Limb (tissue), 2 donors: ENCODE measurements at regions not wholly inside any gene's neighbourhood (a gene's known extent, or its start where the extent isn't known, plus 50 kb on each side); places are given as distances from the start of the nearest gene placed in this dataset.
"Not testable (repeated sequence)": the region's sequence is repeated elsewhere in the genome, so short reads cannot be mapped to it uniquely, and the experiment has no call there.

Experiments
- DNase-seq, 2 donors: peaks; one replicate each; pipeline ENCODE4 v3.0.0-alpha.2; 2016; ENCODE audit errors: extremely low spot score in 2 of 2

DNA sequence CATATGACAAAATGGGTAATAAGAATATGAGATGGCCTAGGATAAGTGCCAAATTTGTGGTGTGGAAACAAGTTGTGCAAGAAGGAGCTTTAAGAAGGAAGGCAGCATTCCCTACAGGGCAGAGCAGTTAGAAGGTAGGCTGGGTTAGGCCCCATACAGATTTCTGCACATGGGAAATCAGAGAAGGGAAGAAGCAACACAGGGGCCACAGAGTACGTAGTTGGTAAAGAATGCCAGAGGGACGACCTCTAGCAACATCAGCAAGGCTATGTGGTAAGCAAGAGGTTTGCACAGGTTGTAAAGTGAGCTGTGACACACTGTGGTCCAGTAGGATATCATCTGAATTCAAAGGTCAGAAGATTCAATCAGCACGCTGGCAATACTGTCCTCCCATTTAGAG, 765.6 kb upstream of the B3GALT2 start:
- DNase-seq, result no peak

DNA sequence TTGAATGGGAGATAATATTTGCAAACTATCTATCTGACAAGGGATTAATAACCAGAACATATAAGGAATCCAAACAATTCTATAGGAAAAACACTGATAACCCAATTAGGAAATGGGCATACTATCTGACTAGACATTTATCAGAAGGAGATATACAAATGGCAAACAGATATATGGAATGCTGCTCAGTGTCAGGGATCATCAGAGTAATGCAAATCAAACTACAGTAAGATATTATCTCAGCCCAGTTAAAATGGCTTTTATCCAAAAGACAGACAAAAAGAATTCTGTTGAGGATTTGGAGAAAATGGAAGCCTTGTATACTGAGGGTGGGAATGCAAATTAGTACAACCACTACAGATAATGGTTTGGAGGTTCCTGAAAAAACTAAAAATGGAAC, 758.0 kb upstream of the B3GALT2 start:
- DNase-seq, result no peak

DNA sequence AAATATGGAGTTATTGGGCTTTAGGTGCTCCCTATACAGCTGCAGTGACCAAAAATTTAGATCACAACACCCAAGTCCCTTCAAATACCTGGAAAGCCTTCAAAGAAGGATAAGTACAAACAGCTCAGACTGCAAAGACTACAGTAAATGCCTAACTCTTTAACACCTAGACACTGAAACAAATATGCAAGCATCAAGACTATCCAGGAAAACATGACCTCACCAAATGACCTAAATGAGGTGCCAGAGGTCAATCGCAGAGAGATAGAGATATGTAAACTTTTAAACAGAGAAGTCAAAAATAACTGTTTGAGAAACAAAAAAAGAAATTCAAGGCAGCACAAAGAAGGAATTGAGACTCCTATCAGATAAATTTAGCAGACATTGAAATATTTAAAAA, 753.8 kb upstream of the B3GALT2 start:
- DNase-seq, result no peak

DNA sequence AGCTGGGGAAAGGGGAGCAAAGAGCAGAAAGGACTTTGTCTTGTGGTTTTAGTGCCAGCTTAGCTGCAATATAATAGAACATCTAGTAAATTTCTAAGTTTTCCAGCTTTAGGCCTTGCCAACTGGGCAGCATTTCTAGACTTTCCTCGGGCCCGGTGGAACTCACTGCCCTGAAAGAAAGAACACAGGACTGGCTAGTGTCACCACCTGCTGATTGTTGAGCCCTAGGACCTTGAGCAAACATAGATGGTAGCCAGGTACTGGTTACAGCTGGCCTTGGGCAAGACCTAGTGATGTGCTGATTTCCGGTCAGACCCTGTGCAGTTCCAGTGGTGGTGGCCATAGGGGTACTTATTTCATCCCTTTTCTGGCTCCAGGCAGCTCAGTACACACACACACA, 753.2 kb upstream of the B3GALT2 start:
- no peak for DNase-seq

DNA sequence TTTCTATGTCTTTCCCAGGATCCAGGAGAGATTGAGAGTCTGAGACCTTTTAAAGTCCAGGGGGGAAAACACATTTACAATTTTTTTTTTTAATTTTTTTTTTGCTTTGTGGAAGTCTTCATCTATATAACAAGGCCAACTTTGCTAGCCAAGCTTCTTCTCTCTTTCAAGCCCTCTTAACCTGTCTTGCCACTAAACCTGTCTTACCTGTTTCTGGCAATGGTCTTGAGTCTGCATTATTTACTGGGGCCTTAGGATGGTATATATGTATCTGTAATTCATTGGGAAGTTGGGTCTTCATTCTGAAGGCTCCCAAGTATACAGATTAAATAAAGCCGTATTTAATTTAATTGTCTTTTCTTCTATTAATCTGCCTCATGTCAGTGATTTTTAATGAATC, 750.9 kb upstream of the B3GALT2 start:
- no peak for DNase-seq

DNA sequence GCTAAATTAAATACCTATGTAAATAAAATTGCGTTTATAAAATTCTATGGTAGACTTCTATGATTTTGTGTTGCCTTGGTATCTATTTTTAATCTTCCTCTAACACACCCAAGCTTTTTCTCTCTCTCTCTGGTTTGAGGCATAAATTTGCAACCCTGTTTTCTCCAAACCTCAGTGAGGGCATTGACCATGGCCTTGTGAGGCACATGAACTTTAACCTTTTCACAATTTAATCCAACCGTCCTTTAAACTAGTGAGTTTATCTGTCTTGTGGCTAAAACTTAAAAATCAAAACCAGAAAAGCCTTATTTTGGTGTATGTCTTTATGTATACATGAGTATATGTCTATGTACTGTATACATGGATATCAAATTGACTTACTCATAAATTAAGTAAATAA, 746.6 kb upstream of the B3GALT2 start:
- DNase-seq, result no peak

DNA sequence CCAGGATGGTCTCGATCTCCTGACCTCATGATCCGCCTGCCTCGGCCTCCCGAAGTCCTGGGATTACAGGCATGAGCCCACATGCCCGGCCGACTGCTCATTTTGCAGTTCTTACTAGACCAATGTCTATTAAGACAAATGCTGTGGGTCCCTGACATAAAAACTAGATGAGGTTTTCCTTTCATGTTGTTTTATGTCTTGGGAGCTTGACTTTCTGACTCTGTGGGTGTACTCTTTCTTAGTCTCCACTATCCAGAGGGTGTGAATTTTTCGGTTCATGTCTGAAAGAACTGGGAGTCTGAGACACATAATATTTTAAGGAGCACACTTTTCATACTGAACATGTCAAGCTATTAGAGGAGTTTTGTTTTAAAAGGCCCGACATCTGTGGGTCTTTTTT, 744.9 kb upstream of the B3GALT2 start:
- no peak for DNase-seq

DNA sequence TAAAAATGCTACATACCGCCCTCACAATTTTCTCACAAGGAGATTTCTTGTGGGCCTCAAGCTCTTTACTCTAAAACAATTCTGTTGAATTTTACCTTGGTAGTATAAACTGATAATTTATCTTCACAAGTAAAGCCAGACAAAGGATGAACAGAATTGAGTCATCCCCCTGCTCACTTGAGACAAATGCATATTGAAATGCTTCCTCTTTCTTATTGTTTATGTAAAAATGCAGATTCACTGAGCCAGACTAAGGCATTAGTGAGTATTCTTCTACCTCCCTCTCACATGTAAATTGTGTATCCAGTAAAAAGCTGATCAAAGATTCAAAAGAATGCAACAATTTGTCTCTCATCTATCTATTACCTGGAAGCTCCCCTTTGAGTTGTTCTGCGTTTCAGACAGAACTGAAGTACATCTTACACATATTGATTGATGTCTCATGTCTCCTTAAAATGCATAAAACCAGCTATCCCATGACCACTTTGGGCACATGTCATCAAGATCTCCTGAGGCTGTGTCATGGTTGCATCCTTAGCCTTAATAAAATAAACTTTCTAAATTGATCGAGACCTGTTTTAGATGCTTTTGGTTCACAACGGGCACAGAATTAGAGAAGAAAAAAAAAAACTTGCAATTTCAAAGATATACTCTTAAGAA, 743.1 kb upstream of the B3GALT2 start:
- no peak for DNase-seq

DNA sequence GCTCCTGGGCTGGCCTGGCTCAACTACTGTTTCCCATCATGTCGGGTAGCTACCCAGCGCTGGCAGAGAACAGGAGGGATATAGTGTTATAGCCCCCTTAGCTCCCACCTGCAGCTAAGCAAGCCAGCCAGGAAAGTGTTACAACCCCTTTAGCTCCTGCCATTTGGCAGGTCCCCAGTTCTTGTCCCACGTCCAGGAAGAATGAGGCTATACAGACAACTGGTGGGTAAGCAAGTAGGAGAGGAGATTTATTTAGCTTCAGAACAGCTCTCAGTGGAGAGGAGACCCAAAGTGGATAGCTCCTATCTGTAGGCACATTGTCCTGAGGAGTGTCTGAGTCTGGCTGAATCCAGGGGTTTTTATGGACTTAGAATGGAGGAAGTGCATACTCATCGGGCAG, 741.1 kb upstream of the B3GALT2 start:
- DNase-seq, result no peak

DNA sequence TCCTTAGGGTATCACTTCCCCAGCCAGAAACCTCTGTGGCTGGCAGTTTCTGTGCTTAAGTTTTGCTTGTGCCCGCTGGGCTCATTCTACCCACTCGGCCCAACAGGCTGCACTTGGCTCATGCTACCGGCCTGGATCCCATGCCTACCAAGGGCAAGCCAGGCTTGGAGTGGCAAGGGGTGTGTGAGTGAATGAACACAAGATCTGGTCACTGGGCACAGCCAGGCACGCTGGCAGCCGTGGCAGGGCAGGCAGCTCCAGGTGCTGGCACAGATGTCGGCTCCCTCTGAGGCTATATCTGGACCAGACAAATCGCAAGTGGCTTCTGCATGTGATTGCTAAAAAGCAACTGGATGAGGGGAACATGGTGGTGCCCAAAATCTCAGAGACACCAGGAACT, 740.5 kb upstream of the B3GALT2 start:
- DNase-seq, result no peak

DNA sequence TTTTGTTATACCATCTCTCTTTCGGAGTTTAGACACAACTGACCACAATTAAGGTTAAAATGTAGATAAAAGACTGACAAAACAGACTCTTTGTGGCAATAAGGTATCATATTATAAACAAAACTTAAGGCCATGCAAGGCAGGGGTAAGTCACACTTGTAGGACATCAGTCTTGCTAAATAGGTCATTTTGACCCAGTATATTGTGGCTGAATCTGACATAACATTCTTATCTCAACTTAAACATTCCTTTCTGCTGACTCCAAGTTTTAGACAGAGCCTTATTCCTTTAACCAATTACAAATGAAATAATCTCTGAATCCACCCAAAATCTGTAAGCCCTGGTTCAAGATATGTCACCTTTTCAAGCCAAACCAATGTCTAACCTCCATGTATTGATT, 733.4 kb upstream of the B3GALT2 start:
- DNase-seq, result no peak

DNA sequence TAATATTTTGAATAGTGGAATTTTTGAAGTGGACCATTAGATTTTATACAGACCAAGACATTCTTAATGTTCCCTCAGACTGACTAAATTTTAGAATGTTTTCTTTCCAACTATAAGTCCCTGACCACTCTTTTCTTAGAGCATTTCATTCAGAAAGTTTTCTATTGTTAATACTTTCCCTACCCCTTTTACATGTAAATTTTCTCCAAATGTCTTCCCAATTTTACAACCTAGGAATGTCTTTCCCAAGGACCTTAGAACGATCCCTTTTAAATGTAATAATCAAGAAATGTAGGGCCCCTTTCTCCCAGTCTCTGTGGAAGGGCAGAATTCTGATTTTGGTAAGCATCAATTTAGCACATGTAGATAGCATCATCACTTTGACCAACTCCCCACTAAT, 730.0 kb upstream of the B3GALT2 start:
- DNase-seq, result no peak

DNA sequence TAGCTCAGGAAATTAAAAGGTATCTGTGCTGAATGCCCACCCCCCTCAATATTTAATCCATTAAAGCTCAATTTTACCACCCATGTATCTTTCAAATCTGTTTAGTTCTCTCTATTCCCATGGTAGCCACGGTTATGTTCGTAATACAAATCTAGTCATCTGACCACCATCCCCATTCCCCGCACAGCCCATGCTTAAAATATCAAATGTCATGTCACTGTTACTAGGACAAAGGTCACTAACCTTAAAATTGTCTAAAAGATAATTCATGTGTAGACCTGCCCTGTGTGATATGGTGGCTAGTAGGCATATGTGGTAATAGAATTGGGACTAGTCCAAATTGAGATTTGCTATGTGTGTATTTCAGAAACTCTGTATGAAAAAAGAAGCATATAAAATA, 728.5 kb upstream of the B3GALT2 start:
- DNase-seq, result no peak

DNA sequence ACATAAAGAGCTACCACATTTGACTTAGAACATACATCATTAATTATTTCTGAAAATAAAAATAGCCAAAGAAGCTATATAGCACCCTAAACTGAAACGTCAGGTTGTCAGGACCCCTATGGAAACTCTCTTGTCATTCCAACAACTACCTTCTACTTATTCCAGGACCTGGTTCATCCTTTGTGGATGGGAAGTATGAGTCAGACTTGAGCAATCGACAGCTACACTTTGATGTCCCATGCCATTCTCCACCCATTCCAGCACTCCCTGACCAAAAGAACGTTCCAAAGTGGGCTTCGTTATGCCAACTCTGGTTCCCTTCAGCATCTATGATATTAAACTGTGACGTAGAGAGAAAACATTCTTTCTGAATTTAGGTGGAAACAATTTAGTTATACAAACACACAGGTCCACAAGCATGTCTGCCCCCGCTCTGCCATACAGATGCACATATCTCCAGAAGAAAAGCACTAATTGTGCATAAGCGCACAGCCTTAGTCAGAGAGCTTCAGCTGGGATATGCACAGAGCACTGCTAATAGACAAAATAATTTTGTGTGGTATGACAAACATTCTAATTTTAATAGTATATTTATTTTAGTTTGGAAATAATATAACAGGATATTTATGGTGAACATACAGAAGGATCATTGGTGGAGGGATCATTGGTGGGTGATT, 723.1 kb upstream of the B3GALT2 start:
- no peak for DNase-seq

DNA sequence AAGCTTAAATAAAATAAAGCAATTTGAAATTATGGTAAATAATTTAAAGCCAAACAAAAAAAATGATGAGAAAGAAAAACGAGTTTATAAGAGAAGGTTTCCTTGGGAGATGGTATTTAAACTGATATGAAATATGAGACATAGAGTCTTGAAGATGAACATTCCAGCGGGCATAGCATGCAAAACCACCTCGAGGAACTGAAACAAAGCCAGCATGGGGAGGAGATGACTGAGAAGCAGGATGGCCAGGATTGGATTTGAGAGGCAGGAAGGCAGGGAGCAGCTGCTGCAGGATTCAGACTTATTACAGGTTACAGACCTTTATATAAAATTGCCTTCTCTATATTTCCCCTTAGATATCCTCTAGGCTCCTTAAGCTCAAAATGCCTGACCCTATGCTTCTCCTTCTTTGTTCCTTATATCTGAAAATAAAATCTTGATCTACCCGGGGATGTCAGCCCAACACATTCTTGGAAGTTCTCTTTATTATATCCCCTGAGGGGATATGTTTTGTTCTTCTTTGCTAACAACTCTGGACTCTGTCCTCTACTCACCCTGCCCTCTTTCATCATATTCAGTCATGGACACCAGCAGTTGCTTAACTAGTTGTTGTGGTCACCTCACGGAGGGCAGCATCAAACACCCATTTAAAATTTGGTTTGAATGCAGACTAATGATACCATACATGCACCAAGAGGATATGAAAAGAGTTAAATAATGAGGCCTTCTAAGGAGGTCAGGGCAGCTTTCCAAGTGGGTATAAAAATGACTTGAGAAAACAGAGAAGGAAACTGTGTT, 719.1 kb upstream of the B3GALT2 start:
- DNase-seq, result no peak

DNA sequence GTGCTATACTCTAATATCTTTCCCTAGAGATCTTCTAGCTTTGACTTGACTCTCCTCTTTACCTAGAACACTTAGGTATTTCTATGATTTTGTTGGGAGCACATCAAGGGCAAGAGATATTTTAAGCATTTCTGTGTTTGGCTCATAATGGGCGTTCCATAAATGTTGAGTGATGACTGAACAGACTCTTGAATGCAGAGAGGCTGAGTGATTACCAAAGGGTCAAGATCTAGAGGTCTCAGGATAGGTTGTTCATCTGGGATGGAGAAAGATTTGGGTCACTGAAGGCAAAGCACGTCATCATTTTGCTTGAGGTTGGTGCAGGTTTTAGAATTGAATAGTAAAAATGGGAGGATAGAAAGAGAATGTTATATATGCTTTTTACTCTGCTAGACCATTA, 705.4 kb upstream of the B3GALT2 start:
- DNase-seq, result no peak

DNA sequence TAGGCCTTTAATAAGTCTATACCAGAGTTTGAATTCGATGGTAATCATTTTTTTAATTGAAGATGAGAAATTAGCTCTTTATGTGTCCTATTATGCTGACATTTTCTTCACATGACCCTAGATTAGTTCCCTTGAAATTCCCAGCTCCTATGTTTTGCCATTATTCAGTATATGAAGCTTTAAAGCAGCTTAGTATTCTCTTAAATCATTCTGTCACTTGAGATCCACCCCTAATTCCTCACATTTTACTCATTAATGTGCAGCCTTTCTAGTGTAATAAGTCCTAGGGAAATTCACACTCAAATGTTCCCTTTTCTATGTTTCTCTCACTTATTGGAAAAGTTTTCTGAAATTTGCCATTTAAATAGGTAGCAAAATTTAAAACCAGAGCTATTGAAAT, 704.5 kb upstream of the B3GALT2 start:
- no peak for DNase-seq

DNA sequence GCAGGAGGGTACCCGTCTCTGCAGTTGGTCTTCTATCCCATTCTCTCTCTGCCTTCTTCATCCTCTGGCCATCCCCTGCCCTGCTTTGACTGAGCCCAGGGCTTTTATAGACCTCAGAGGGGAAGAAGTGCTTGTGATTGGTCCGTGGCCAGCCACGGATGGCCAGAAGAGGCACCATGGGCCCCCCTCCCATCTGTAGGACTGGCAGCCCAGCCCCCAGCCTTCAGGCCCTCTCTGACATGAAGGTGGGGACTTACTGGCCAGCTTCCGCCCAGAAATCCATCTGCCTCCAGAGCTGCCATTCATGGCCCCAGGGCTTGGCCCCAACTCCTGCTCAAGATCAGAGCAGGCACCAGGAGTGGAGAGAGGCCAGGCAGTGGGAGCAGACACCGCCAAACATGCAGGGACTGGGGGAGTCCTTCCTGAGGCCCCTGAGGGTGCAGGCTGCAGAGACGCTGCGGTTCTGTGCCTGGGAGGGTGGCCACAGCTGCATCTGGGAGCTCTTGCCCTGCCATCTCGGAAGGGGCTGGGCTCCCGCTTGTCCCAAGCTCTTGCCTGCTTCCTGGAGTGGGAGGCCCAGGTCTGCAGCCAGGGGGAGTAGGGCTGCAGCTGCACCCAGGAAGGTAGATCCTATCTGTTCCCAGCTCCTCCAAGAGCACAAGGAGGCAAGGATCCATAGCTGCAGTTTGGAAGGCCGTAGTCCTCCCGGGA, 698.6 kb upstream of the B3GALT2 start:
- no peak for DNase-seq

DNA sequence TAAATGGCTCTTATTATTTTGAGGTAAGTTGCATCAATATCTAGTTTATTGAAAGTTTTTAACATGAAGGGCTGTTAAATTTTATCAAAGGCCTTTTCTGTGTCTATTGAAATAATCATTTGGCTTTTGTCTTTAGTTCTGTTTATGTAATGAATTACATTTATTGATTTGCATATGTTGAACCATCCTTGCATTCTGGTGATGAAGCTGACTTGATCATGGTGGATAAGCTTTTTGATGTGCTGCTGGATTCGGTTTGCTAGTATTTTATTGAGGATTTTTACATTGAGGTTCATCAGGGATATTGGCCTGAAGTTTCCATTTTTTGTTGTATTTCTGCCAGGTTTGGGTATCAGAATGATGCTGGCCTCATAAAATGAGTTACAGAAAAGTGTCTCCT, 691.5 kb upstream of the B3GALT2 start:
- DNase-seq, result not testable (repeated sequence)

DNA sequence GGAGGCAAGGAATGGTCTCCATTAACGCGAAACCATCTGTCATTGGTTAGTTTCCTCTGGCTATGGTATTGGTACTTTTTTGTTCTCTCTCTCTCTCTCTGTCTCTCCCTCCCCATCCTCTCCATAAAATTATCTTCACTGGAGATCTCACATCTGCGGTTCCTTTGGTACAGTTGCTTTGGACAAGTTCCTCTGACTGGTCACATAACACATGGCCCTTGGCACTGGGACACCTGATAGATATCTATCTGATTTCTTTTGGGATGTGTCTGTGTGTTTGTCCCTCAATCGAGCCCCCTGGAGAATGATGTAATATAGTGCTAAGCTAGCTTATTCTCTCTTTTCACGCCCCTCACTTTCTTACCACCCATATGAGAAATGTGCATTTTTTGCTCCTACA, 682.0 kb upstream of the B3GALT2 start:
- DNase-seq, result no peak

DNA sequence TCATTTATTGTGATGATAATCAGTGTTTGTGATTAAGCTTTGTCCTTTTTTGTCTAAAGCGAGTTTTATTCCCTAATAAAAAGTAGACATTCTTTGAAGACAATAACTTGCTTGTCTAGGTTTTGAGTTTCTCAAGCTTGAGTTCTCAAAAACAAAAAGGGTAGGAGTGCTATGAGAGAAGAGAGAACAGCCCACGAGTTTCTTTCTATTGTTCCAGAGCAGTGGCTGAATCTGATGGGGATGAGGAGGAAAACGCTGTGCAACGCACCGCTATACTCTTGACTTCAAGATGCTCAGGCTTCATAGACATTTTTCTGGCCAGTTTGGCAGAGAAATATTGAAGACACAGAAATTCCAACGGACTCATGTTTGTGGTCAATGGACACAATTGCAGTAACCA, 669.8 kb upstream of the B3GALT2 start:
- no peak for DNase-seq

DNA sequence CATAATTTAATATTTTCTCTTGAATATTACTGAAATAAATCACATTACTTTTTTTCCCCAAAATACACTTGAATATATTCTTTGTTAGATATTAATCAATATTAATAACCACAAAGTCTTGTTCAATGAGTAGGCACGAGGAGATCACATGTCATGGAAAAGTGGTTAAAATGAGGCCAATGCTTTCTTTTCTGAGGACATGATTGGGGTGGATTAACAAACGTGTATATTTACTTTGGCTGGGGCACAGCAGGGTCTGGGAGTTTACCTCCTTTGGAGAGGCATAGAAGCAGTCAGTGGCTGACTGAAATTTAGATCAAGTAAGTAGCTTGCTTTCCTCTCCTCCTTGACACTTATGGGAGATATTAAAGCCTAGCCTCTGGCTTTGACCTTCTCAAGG, 664.3 kb upstream of the B3GALT2 start:
- no peak for DNase-seq
